Epithelial cell of esophagus (primary cell): ENCODE measurements at regions not wholly inside any gene's neighbourhood (a gene's known extent, or its start where the extent isn't known, plus 50 kb on each side); places are given as distances from the start of the nearest gene placed in this dataset.

ENCODE experiments used
- DNase-seq: peaks from one replicate; pipeline ENCODE4 v3.0.0; 2010; ENCODE audit warnings: low read depth
- H3K4me3 ChIP-seq: 2 replicates; pipeline ENCODE4 v1.5.1; 2011; ENCODE audit warnings: mild to moderate bottlenecking, low read length, control low read depth
- CTCF ChIP-seq: IDR thresholded peaks from 2 replicates; pipeline ENCODE4 v1.5.1; 2011; ENCODE audit warnings: low read depth, mild to moderate bottlenecking, low read length, control low read depth, inconsistent platforms; ENCODE audit not compliant: insufficient read depth; ENCODE audit errors: missing control alignments

- DNase-seq, result no peak
- no peak for TF ChIP-seq CTCF
- H3K4me3 ChIP-seq, result no peak overlapping the region
Measured at GRCh38 chr14:46256381-46256780, 395.2 kb downstream of the RPL10L start.

DNA sequence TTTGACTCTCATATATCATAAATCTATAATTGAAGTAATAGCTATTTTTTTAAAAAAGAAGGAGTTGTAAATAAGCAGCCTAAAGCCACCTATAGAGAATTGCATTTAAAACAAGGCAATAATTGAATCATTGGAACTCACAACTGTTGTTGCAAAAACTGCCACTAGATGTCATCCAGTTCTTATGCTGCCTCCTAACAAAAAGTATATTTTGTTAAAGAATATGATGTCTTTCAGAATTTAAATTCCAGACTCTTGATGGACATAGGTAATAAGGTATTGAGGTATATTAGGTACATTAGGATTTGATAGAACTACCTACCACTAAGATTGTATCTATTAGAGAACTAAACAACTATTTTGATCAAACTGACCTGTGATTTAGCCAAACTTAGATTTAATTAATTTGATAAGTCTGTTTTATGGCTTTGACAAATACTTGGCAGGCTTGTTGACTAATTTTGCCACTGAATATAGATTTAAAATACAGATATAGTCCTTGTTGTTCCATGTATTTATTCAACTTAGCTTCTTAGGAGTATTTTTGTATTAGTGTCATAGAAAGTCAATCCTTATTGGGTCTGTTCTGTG is 401.4 kb downstream of the RPL10L start:
- DNase-seq, result peak; percentile 38
- peak; percentile 62 for TF ChIP-seq CTCF
- H3K4me3 ChIP-seq, result no peak overlapping the region

GRCh38 chr14:46248001-46248630 is 403.5 kb downstream of the RPL10L start:
- no peak for DNase-seq
- TF ChIP-seq CTCF, result no peak
- H3K4me3 ChIP-seq, result no peak overlapping the region

GRCh38 chr14:46245276-46245675 is 406.3 kb downstream of the RPL10L start:
- no peak overlapping the region for H3K4me3 ChIP-seq
- TF ChIP-seq CTCF, result no peak
- DNase-seq, result no peak

DNA sequence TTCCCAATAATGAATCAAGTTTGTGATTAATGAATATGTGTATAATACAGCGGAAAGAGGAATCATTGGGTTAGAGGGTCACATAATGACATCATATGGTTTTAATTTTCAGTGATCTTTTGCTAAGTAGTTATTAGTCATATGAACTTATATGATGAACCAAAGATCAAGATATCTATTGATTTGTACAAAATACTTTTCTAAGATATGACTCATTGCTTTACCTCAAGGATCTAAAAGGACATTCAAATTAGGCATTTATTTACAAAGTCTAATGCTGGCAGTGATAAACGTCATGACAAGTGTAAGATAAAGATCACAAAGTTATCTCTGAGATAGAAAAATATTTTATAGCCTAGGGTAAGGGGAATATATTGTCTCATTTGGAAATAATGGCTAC is 417.8 kb downstream of the RPL10L start:
- no peak for DNase-seq
- TF ChIP-seq CTCF, result no peak
- no peak overlapping the region for H3K4me3 ChIP-seq

GRCh38 chr14:46230540-46230939 is 421.0 kb downstream of the RPL10L start:
- no peak for DNase-seq
- TF ChIP-seq CTCF, result no peak
- no peak overlapping the region for H3K4me3 ChIP-seq

DNA sequence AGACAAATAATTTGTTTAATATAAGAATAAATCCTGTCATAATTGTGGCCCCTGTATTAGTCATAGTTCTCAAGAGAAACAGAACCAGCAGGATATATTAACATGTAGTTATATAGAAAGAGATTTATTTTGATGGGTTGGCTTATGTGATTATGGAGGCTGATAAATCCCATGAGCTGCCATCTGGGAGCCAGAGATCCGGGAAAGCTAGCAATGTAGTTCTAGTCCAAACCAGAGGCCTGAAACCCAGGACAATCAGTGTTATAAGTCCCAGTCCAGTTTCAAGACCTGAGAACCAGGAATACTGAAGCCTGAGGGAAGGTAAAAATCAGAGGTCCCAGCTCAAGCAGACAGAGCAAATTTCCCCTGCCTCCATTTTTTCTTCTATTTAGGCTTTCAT is 435.8 kb downstream of the RPL10L start:
- no peak for TF ChIP-seq CTCF
- no peak for DNase-seq
- H3K4me3 ChIP-seq, result no peak overlapping the region
